ENCODE measurements at regions not wholly inside any gene's neighbourhood (a gene's known extent, or its start where the extent isn't known, plus 50 kb on each side); places are given as distances from the start of the nearest gene placed in this dataset.

DNA sequence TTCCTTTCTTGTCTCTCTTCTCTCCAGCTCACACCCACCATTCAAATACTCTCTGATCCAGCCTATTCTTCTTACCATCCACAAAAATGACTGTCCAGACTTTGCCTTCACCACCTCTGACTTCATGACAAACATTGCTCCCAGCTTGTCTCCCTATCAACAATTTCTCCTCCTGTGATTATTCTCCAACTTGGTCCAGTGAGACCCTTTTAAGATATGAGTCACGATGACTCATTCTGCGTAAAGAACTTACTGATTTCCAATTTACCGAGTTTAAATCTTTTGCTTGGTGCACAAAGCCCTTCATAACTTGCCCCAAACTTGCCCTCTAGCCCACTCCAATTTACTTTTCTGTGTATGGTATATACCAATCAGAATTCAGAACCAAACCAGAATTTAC is 833.2 kb downstream of the MAFB start:
- Histone ChIP-seq H3K4ac (replicated peaks; ENCODE audit: insufficient read length, low read depth, low read length) (no peak overlapping the region), H3K23me2 (ENCODE audit: low read depth, low read length) (no peaks in the 10 kb centered on the region), H3K4me3 (ENCODE audit: extremely low read depth in 1 of 4, insufficient read depth in 2 of 4, low read depth in 3 of 4, low read length in 4 of 4) (no peak overlapping the region), H3K23ac (ENCODE audit: insufficient read length) (no peak overlapping the region), H3K56ac (replicated peaks; ENCODE audit: insufficient read length, low read depth, low read length) (no peak overlapping the region), H3K27ac (ENCODE audit: low read depth, low read length) (no peak overlapping the region), H2BK5ac (ENCODE audit: low read depth, low read length) (no peak overlapping the region), H2BK20ac (ENCODE audit: low read length) (no peak overlapping the region), H3K4me1 (replicated peaks in 1 of 4; ENCODE audit: control insufficient read depth in 3 of 4, insufficient read depth in 4 of 4, low read length in 3 of 4) (peaks cover 2 to 12% (median 6%) of the 10 kb centered on the region in 4 experiments; a peak in 4 of 7 replicates), H2BK12ac (ENCODE audit: low read depth, low read length) (no peak overlapping the region), H3K18ac (ENCODE audit: extremely low read depth, low read length) (no peak overlapping the region), H3K14ac (ENCODE audit: insufficient read length) (no peak overlapping the region), H2AFZ (ENCODE audit: low read length) (no peak overlapping the region), H3K36me3 (ENCODE audit: control insufficient read depth in 2 of 4, insufficient read depth in 4 of 4, low read length in 3 of 4) (no peaks in the 10 kb centered on the region), H3K9me3 (ENCODE audit: insufficient read depth in 2 of 2, low read depth in 1 of 2, low read length in 1 of 2) (no peaks in the 10 kb centered on the region), H2AK5ac (ENCODE audit: low read depth, low read length) (no peak overlapping the region), H3K79me2 (ENCODE audit: control insufficient read depth in 1 of 2, insufficient read depth in 2 of 2, low read length in 2 of 2) (no peaks in the 10 kb centered on the region), H2BK15ac (ENCODE audit: low read length) (no peak overlapping the region), H4K20me1 (replicated peaks in 1 of 2; ENCODE audit: control insufficient read depth in 1 of 2, insufficient read depth in 2 of 2, low read length in 2 of 2) (no peaks in the 10 kb centered on the region), H3K4me2 (ENCODE audit: insufficient read depth in 1 of 2, low read depth in 2 of 2, low read length in 2 of 2) (no peak overlapping the region), H4K8ac (ENCODE audit: extremely low read depth, insufficient read depth, low read length) (no peak overlapping the region), H2BK120ac (replicated peaks; ENCODE audit: low read depth, low read length) (no peak overlapping the region), H3K27me3 (replicated peaks in 1 of 4; ENCODE audit: control insufficient read depth in 3 of 4, extremely low read depth in 1 of 4, insufficient read depth in 3 of 4, low read length in 3 of 4) (peaks cover 0 to 2% (median 0%) of the 10 kb centered on the region in 4 experiments; a peak in 2 of 7 replicates), H4K5ac (ENCODE audit: insufficient read length, low read depth, low read length) (no peak overlapping the region), H4K91ac (replicated peaks; ENCODE audit: insufficient read length, low read length) (no peak overlapping the region), H3K79me1 (ENCODE audit: low read depth, low read length) (no peaks in the 10 kb centered on the region), H3K9ac (replicated peaks in 1 of 4; ENCODE audit: extremely low read depth in 1 of 4, low read depth in 3 of 4, low read length in 3 of 4) (no peak overlapping the region)
- WGBS, 2 experiments (ENCODE audit: extremely low coverage in 1 of 2, insufficient coverage in 1 of 2, insufficient read length in 1 of 2, insufficient replicate concordance in 2 of 2, low coverage in 1 of 2, low lambda C conversion rate in 2 of 2, missing lambda C conversion rate in 1 of 2) = 92% methylated on average over 3 of the region's 3 CpGs; no CpG with 5 or more reads in 1 of the 2 experiments
- CTCF ChIA-PET (ENCODE audit: partially characterized antibody) = interaction anchor here (1.3 to 2.1 kb wide), 2 partner anchors 17 to 26 kb away, joined by 3 to 6 read pairs; no protein-coding TSS in a partner anchor
- POLR2A ChIA-PET (ENCODE audit: partially characterized antibody) = no interaction called here
- TF ChIP-seq NANOG (IDR thresholded peaks at IDR 0.05; ENCODE audit: insufficient read depth, low read depth, low read length, poor library complexity, severe bottlenecking) (no peak), SAP30 (IDR thresholded peaks at IDR 0.05; ENCODE audit: insufficient read depth, insufficient replicate concordance, low read length) (no peak), SRF (IDR thresholded peaks at IDR 0.05; ENCODE audit: low read depth, low read length) (no peak), SP4 (IDR thresholded peaks at IDR 0.05; ENCODE audit: low read length) (no peak), POU5F1 (IDR thresholded peaks at IDR 0.05; ENCODE audit: low read depth, low read length) (no peak), TAF7 (optimal IDR thresholded peaks at IDR 0.05; ENCODE audit: borderline replicate concordance, low read depth, low read length) (no peak), FOSL1 (IDR thresholded peaks at IDR 0.05; ENCODE audit: insufficient read depth, low read depth, low read length) (no peak), TEAD4 (IDR thresholded peaks at IDR 0.05; ENCODE audit: low read depth, low read length) (no peak), JUND (IDR thresholded peaks at IDR 0.05; ENCODE audit: low read length) (no peak)
- TF ChIP-seq, protein P1, sequence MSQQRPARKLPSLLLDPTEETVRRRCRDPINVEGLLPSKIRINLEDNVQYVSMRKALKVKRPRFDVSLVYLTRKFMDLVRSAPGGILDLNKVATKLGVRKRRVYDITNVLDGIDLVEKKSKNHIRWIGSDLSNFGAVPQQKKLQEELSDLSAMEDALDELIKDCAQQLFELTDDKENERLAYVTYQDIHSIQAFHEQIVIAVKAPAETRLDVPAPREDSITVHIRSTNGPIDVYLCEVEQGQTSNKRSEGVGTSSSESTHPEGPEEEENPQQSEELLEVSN (IDR thresholded peaks at IDR 0.05) = no peak
- TF ChIP-seq, protein P2, sequence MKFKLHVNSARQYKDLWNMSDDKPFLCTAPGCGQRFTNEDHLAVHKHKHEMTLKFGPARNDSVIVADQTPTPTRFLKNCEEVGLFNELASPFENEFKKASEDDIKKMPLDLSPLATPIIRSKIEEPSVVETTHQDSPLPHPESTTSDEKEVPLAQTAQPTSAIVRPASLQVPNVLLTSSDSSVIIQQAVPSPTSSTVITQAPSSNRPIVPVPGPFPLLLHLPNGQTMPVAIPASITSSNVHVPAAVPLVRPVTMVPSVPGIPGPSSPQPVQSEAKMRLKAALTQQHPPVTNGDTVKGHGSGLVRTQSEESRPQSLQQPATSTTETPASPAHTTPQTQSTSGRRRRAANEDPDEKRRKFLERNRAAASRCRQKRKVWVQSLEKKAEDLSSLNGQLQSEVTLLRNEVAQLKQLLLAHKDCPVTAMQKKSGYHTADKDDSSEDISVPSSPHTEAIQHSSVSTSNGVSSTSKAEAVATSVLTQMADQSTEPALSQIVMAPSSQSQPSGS (IDR thresholded peaks at IDR 0.05; ENCODE audit: low read length) = no peak
- no peak for DNase-seq (ENCODE audit: low read depth in 1 of 2, low spot score in 2 of 2)
- no peak for FAIRE-seq
